Tibial nerve (tissue), 4 donors: ENCODE measurements at regions not wholly inside any gene's neighbourhood (a gene's known extent, or its start where the extent isn't known, plus 50 kb on each side); places are given as distances from the start of the nearest gene placed in this dataset.
A peak's percentile ranks its signal among the peaks of the same experiment; 100 is the strongest.

Source experiments
- DNase-seq, 2 donors: peaks; one replicate each; pipeline ENCODE4 v3.0.0-alpha.2; 2019; ENCODE audit warnings: low spot score in 2 of 2
- H3K27ac ChIP-seq, 4 donors: fragments of 200-600 bp; sonication (generic) in 3 of 4; one replicate each; pipeline ENCODE4 v1.5.1; 2017 to 2019; ENCODE audit warnings: mild to moderate bottlenecking in 1 of 4
- H3K27me3 ChIP-seq, 2 donors: fragments of 200-600 bp; sonication (generic) in 1 of 2; one replicate each; pipeline versions ENCODE4 v1.5.1 to v1.6.0; 2017 to 2019
- H3K36me3 ChIP-seq, 3 donors: fragments of 200-600 bp; sonication (generic); one replicate each; pipeline ENCODE4 v1.5.1; 2018 to 2019
- H3K4me1 ChIP-seq, 4 donors: fragments of 200-600 bp; sonication (generic) in 3 of 4; one replicate each; pipeline ENCODE4 v1.5.1; 2017 to 2019
- H3K4me3 ChIP-seq, 4 donors: fragments of 200-600 bp; sonication (generic) in 3 of 4; one replicate each; pipeline ENCODE4 v1.5.1; 2017 to 2019; ENCODE audit warnings: mild to moderate bottlenecking in 1 of 4, moderate library complexity in 1 of 4
- H3K9me3 ChIP-seq, 4 donors: fragments of 200-600 bp; sonication (generic) in 3 of 4; one replicate each; pipeline ENCODE4 v1.5.1; 2017 to 2019
- CTCF ChIP-seq, 5 experiments: fragments of 200-600 bp in 3 of 5; fragments of 450-650 bp in 2 of 5; sonication (generic) in 3 of 5; IDR thresholded peaks; one replicate each; pipeline ENCODE4 v1.5.1; 2016 to 2019; ENCODE audit warnings: antibody characterized with exemption in 5 of 5, mild to moderate bottlenecking in 3 of 5, moderate library complexity in 2 of 5
- EP300 ChIP-seq, 2 donors: sonication (generic); formaldehyde crosslinking; IDR thresholded peaks; one replicate each; pipeline ENCODE4 v1.6.1; 2017; ENCODE audit warnings: antibody characterized with exemption in 2 of 2, mild to moderate bottlenecking in 1 of 2
- POLR2A ChIP-seq, 2 donors: fragments of 450-650 bp; IDR thresholded peaks; one replicate each; pipeline ENCODE4 v1.6.1; 2017; ENCODE audit warnings: antibody characterized with exemption in 2 of 2, mild to moderate bottlenecking in 2 of 2, moderate library complexity in 2 of 2
- WGBS, 2 donors: methylation state at CpG; one replicate each; pipeline ENCODE4 v1.1.5; 2018; 5-methylcytosine and 5-hydroxymethylcytosine counted together

DNA sequence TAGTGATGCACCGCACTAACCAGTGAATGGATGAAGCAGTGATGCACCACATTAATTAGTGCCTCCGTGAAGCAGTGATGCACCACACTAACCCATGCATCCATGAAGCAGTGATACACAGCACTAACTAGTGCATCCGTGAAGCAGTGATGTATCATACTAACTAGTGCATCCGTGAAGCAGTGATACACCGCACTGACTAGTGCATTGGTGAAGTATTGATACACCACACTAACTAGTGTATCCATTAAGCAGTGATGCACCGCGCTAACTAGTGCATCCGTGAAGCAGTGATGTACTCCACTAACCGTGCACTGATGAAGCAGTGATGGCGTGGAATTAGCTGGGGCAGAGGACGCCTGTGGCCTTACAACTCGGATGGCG lies 80.6 kb upstream of the NKD1 start:
- peak overlapping the region in 1 of 4 donors; percentile 46 for H3K4me3 ChIP-seq
- H3K36me3 ChIP-seq, result no peaks in the 10 kb centered on the region
- peaks cover 0 to 11% (median 2%) of the 10 kb centered on the region in 4 donors for H3K9me3 ChIP-seq
- H3K4me1 ChIP-seq, result peaks cover 0 to 11% (median 0%) of the 10 kb centered on the region in 4 donors
- TF ChIP-seq CTCF (IDR thresholded peaks at IDR 0.05), result no peak
- TF ChIP-seq POLR2A (IDR thresholded peaks at IDR 0.05), result no peak
- TF ChIP-seq EP300 (IDR thresholded peaks at IDR 0.05), result no peak
- 57 to 63% methylated on average over 6 to 11 of the region's 13 CpGs for WGBS, 2 donors
- H3K27me3 ChIP-seq, result peaks cover 0 to 36% of the 10 kb centered on the region in 2 donors
- H3K27ac ChIP-seq, result no peak overlapping the region
- no peak for DNase-seq

- Histone ChIP-seq H3K27ac (no peak overlapping the region), H3K27me3 (peaks cover 0 to 36% of the 10 kb centered on the region in 2 donors), H3K4me3 (no peak overlapping the region), H3K36me3 (no peaks in the 10 kb centered on the region), H3K4me1 (peaks cover 0 to 11% (median 0%) of the 10 kb centered on the region in 4 donors), H3K9me3 (peaks cover 0 to 6% (median 2%) of the 10 kb centered on the region in 4 donors)
- WGBS, 2 donors, result 70 to 87% methylated on average over 2 of the region's 2 CpGs
- DNase-seq, result no peak
- TF ChIP-seq POLR2A (IDR thresholded peaks at IDR 0.05), result no peak
- TF ChIP-seq CTCF (IDR thresholded peaks at IDR 0.05), result no peak
- no peak for TF ChIP-seq EP300 (IDR thresholded peaks at IDR 0.05)
Measured at GRCh38 chr16:50466170-50466569, 82.0 kb upstream of the NKD1 start.

DNA sequence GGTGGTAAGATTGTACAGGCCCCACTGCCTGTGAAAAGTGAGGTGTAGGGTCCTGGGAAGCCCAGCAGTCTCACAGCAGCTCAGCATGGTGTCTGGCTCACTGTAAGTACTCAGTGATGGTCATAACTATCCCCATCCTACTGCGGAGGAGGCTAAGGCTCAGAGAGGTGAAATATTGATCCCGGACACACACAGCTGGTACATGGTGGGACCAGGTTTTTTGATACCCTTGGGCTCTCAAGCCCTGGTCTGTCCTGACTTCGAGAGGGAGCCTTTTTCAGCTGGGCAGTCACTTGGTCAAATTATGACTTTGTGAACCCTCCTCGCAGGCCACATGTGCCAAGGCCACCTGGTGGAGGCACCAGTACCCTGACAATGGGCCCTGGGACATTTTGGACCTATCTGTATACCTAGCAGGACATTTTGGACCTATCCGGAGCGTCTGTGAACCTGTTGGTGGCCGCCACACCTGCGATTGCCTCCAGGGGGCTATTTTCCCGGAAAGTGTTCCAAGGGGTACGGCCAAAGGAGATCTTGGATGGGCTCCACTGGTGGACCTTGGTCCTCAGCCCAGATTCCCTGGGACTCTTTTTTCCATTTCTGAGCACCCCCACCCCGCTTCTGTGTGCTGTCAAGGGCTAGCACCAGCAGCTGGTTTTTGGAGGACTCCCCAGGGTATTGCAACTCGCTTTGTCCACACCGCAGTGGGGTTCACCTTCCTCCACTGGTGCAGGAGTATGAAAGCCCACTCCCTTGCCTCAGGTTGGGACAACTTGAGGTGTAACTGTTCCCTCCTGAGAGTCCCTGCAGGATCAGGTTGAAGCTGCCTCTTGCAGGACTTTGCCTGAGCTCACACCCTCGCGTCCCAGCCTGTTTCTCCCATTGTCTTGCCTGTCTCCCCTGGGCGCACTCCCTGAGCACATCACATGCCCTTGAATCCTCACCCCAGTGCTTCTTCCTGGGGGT lies 83.6 kb upstream of the NKD1 start:
- H3K27ac ChIP-seq, result no peak overlapping the region
- H3K9me3 ChIP-seq, result no peaks in the 10 kb centered on the region
- H3K27me3 ChIP-seq, result peaks cover 0 to 32% of the 10 kb centered on the region in 2 donors
- H3K4me3 ChIP-seq, result no peak overlapping the region
- H3K36me3 ChIP-seq, result no peaks in the 10 kb centered on the region
- no peak for TF ChIP-seq EP300 (IDR thresholded peaks at IDR 0.05)
- WGBS, 2 donors, result 88 to 92% methylated on average over 15 to 16 of the region's 16 CpGs
- no peak for DNase-seq
- peaks cover 0 to 11% (median 0%) of the 10 kb centered on the region in 4 donors for H3K4me1 ChIP-seq

GRCh38 chr16:50463581-50464324 lies 84.4 kb upstream of the NKD1 start:
- no peak overlapping the region for H3K4me3 ChIP-seq
- TF ChIP-seq CTCF (IDR thresholded peaks at IDR 0.05) (no peak), POLR2A (IDR thresholded peaks at IDR 0.05) (no peak), EP300 (IDR thresholded peaks at IDR 0.05) (no peak)
- H3K9me3 ChIP-seq, result no peaks in the 10 kb centered on the region
- H3K36me3 ChIP-seq, result no peaks in the 10 kb centered on the region
- peaks cover 0 to 24% of the 10 kb centered on the region in 2 donors for H3K27me3 ChIP-seq
- WGBS, 2 donors, result 60 to 77% methylated on average over 3 of the region's 3 CpGs
- H3K27ac ChIP-seq, result no peak overlapping the region
- peaks cover 0 to 11% (median 0%) of the 10 kb centered on the region in 4 donors for H3K4me1 ChIP-seq
- no peak for DNase-seq

GRCh38 chr16:50462793-50463507 lies 85.2 kb upstream of the NKD1 start:
- Histone ChIP-seq H3K4me1 (peaks cover 0 to 4% (median 0%) of the 10 kb centered on the region in 4 donors), H3K4me3 (no peak overlapping the region), H3K27ac (no peak overlapping the region), H3K27me3 (peaks cover 0 to 17% of the 10 kb centered on the region in 2 donors), H3K9me3 (no peaks in the 10 kb centered on the region), H3K36me3 (no peaks in the 10 kb centered on the region)
- TF ChIP-seq POLR2A (IDR thresholded peaks at IDR 0.05) (no peak), CTCF (IDR thresholded peaks at IDR 0.05) (no peak)
- WGBS, 2 donors, result 58 to 63% methylated on average over 12 of the region's 12 CpGs
- no peak for DNase-seq
